ENCODE measurements at regions not wholly inside any gene's neighbourhood (a gene's known extent, or its start where the extent isn't known, plus 50 kb on each side); places are given as distances from the start of the nearest gene placed in this dataset.

DNA sequence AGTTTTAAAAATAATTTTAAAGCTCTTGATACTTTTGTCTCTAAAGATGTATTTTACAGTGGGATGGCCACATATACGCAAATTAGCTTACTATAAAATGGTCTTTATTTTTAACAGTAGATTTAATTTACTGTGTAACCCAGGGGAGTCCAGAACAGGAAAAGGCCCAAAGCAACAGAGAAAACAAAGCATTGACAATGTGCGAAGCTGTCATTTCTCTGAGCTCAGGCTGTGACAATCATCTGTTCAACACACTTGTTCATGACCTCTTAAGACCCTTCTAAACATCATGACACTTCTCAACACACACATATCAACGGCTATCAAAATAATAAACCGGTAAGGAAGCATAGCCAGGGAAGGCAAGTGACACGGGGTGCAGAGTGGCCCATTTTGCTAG lies 499.6 kb upstream of the MPDZ start:
- no peaks in the 10 kb centered on the region for H3K36me3 Mint-ChIP-seq
- no peaks in the 10 kb centered on the region for H3K27me3 Mint-ChIP-seq
- no peak overlapping the region for H3K4me3 Mint-ChIP-seq
- CTCF ChIA-PET, result no interaction called here
- DNase-seq, result no peak
- peaks cover 5% of the 10 kb centered on the region for H3K9me3 Mint-ChIP-seq
- H3K4me1 Mint-ChIP-seq, result no peaks in the 10 kb centered on the region
- no peak overlapping the region for H3K27ac Mint-ChIP-seq

DNA sequence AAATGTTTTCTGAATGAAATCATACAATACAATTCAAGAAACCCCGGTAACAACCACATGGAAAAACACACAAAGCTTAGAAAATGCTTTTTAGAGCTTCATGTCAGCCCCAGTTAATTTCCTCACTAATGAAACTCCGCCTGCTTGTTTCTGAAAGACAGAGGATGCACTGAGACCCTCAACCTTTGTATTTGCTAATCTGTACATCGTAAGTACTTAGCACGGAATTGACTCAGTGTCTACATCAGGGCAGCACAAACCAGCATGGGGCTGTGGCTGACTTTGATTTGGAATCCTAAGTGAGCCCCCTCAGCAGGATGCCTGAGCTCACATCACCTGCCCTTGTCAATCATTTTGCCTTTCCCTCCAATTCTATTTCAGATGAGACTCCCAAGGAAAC lies 499.1 kb upstream of the MPDZ start:
- peaks cover 6% of the 10 kb centered on the region for H3K9me3 Mint-ChIP-seq
- H3K27ac Mint-ChIP-seq, result no peak overlapping the region
- CTCF ChIA-PET, result no interaction called here
- no peaks in the 10 kb centered on the region for H3K27me3 Mint-ChIP-seq
- H3K36me3 Mint-ChIP-seq, result no peaks in the 10 kb centered on the region
- no peak overlapping the region for H3K4me3 Mint-ChIP-seq
- DNase-seq, result no peak
- no peaks in the 10 kb centered on the region for H3K4me1 Mint-ChIP-seq

DNA sequence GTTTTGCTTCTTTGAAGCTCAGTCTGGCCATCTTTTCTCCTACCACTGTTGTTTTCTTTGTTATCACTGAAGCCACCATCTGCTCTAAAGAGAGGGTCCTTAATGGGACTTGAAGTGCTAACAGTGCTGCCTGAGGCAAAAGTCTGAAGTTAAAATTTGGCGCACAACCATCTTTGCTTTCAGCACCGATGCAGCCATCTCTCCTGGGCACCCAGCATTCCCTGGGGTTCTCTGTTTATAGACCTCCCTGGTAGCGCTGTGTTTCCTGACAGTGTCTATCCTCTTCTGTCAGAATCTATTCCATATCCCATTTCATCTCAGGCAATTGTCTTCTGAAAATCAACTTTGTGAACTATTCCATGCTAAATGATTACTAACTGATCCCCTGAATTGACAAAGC lies 491.5 kb upstream of the MPDZ start:
- CTCF ChIA-PET, result no interaction called here
- no peak for DNase-seq
- Mint-ChIP-seq H3K27me3 (no peaks in the 10 kb centered on the region), H3K27ac (no peak overlapping the region), H3K36me3 (no peaks in the 10 kb centered on the region), H3K9me3 (peaks cover 7% of the 10 kb centered on the region), H3K4me3 (no peak overlapping the region), H3K4me1 (no peaks in the 10 kb centered on the region)

DNA sequence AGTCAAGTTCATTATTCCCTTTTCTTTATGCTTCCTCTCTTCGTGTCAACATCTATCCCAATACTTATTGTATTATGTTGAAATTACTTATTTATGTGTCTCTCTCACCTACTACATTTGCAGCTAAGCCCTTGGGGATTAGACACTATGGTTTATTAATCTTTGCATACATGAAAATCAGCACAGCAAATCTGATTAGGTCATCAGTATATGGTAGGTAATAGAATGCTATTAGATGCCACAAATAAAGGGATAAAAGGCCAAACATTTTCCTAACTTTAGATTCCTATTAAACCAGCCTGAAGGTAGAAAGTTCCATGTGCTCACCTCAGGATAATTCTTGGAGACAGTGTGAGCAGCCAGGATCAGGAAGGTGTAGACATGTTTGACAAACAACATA lies 490.1 kb upstream of the MPDZ start:
- Mint-ChIP-seq H3K9me3 (peaks cover 7% of the 10 kb centered on the region), H3K27me3 (no peaks in the 10 kb centered on the region), H3K4me1 (no peaks in the 10 kb centered on the region), H3K27ac (no peak overlapping the region), H3K36me3 (no peaks in the 10 kb centered on the region), H3K4me3 (no peak overlapping the region)
- CTCF ChIA-PET, result no interaction called here
- no peak for DNase-seq

DNA sequence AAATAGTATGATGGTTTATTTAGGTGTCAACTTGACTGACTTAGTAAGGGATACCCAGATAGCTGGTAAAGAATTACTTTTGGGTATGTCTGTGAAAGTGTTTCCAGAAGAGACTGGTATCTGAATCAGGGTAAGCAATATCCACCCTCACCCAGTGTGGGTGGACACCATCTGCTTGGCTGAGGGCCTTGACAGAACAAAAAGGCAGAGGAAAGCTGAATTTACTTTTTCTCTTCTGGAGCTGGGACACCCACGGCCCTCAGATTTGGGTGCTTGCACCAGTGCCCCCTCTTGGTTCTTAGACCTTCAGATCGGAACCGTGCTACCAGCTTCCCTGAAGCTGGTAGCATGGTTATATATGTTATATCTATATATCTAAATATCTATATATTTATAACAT lies 489.5 kb upstream of the MPDZ start:
- DNase-seq, result no peak
- Mint-ChIP-seq H3K27me3 (no peaks in the 10 kb centered on the region), H3K27ac (no peak overlapping the region), H3K36me3 (no peaks in the 10 kb centered on the region), H3K4me3 (no peak overlapping the region), H3K4me1 (no peaks in the 10 kb centered on the region), H3K9me3 (peaks cover 6% of the 10 kb centered on the region)
- CTCF ChIA-PET, result no interaction called here

DNA sequence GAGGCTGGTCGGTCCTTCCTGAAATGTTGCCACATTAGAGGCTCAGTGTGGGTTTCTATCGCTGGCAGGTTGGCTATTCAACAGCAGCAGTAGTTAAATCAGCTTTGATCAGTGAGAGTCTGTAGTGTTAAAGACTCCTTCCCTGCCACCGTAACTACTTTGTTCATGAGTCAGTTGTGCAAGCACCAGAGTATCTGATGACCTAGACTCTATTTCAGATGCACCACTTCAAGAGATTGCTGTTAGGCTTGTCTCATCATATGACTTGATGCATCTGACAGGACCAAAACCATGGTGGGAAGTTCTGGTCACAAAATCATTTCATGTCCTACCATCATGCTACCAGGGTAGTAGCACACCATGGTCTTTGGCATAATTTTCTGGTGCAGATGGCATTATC lies 482.7 kb upstream of the MPDZ start:
- Mint-ChIP-seq H3K27me3 (no peaks in the 10 kb centered on the region), H3K36me3 (no peaks in the 10 kb centered on the region), H3K4me3 (no peak overlapping the region), H3K4me1 (no peaks in the 10 kb centered on the region), H3K9me3 (peaks cover 2% of the 10 kb centered on the region), H3K27ac (no peak overlapping the region)
- DNase-seq, result no peak
- CTCF ChIA-PET, result no interaction called here

DNA sequence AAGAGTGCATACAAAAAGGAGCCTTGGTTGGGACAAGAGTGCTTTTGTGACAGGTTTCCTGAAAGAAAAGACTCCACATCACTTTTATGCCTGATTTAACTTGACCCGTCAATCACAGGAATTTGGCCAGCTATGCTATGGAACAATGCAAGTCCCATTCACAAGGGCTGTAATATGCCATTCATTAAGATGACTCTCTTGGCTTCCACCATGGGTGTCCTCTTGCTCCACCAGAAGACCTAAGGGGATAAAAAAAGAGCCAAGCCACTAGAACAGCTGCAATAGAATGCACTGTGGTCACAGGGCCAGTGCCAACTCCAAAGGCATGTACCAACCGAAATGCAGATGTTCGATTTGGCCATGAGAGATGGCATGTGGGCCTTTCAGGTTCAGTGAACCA lies 480.1 kb upstream of the MPDZ start:
- no peaks in the 10 kb centered on the region for H3K4me1 Mint-ChIP-seq
- H3K4me3 Mint-ChIP-seq, result no peak overlapping the region
- peaks cover 2% of the 10 kb centered on the region for H3K9me3 Mint-ChIP-seq

DNA sequence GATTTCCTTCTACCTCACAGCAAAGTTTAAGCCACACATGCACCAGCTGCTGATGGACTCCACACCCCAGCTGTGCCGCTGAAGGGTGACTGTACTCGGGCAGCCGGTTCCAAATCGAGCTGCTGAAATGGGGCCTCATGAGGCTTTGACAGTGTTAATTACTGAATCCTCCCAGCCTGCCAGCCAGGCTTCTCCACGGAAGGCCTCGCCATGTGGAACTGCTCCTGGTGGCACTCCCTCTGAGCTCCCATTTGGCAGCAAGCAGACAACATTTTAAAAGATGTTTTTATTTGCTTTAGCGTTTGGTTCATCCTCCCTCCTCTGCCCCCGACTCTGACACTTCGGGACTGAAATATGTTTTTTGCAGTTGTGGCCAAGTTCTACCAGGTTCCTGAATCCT lies 479.4 kb upstream of the MPDZ start:
- Mint-ChIP-seq H3K9me3 (no peaks in the 10 kb centered on the region), H3K36me3 (no peaks in the 10 kb centered on the region), H3K4me1 (no peaks in the 10 kb centered on the region), H3K27ac (no peak overlapping the region), H3K4me3 (no peak overlapping the region), H3K27me3 (no peaks in the 10 kb centered on the region)
- DNase-seq, result no peak
- CTCF ChIA-PET, result no interaction called here

More for the DNA sequence above, 480.1 kb upstream of the MPDZ start:
- H3K27me3 Mint-ChIP-seq, result no peaks in the 10 kb centered on the region
- CTCF ChIA-PET, result no interaction called here
- H3K36me3 Mint-ChIP-seq, result no peaks in the 10 kb centered on the region
- no peak overlapping the region for H3K27ac Mint-ChIP-seq
- no peak for DNase-seq

DNA sequence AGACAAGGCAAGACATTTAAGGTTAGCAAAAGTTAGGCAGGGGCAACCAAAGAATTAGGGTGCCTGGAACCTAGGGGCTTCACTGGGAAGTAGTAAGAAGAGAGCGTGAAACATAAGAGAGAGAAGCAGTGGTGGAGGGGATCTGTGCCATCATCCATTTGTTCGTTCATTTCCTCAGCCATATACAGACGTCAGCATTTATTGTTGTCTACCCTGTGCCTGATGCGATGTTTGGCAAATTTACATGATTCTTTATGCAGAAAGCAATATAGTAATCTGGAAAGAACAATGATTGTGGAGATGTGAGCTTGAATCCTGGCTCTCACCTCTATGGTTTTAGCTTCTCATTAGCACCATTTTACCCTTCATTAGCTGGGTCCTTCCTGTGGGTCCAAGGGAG lies 477.5 kb upstream of the MPDZ start:
- CTCF ChIA-PET, result no interaction called here
- H3K9me3 Mint-ChIP-seq, result no peaks in the 10 kb centered on the region
- no peak overlapping the region for H3K27ac Mint-ChIP-seq
- no peak overlapping the region for H3K4me3 Mint-ChIP-seq
- H3K27me3 Mint-ChIP-seq, result no peaks in the 10 kb centered on the region
- H3K36me3 Mint-ChIP-seq, result no peaks in the 10 kb centered on the region
- no peak for DNase-seq
- H3K4me1 Mint-ChIP-seq, result no peaks in the 10 kb centered on the region

DNA sequence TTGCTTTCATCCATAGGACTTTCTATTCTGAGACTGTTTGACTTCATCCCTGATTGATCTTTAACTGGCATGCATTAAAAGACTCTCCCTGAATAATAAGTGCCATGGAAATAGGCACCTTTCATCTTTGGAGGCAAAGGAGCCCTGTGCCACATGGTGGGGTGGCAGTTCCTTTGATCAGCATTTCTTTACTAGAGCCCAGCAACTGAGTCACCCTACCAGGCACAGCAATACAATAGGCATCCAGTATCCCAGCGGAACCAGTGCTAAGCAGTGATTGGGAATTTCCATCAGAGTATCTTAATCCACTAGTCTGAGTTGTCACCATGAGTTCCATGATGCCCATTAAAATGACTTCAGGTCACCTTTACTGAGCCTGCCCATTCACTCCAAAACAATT lies 476.1 kb upstream of the MPDZ start:
- no peak overlapping the region for H3K27ac Mint-ChIP-seq
- no peak overlapping the region for H3K4me3 Mint-ChIP-seq
- H3K27me3 Mint-ChIP-seq, result no peaks in the 10 kb centered on the region
- no peaks in the 10 kb centered on the region for H3K36me3 Mint-ChIP-seq
- no peak for DNase-seq
- H3K4me1 Mint-ChIP-seq, result no peaks in the 10 kb centered on the region
- no peaks in the 10 kb centered on the region for H3K9me3 Mint-ChIP-seq
- CTCF ChIA-PET, result no interaction called here

DNA sequence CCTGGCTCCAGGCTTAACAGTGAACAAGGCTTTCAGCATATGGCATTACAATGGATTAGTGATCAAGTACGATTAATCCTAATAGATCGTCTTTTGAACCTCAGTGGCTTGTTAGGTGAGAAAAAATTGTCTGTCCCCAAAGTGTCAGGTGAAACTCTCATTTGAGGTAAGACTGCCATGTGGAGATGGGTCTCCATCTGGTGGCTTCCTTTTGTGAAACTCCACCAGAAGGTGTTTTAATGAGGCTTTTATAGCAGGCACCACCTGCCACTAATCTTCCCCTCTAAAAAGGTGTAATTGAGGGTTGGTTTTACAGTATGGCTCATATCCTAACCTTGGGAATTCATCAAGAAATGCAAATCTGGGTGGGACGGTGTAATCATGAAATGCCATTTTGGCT lies 471.1 kb upstream of the MPDZ start:
- no peak overlapping the region for H3K27ac Mint-ChIP-seq
- CTCF ChIA-PET, result interaction anchor here (0.6 kb wide), 1 partner anchor 111 kb away, joined by 3 read pairs; no protein-coding TSS in a partner anchor
- no peak for DNase-seq
- no peaks in the 10 kb centered on the region for H3K36me3 Mint-ChIP-seq
- H3K4me3 Mint-ChIP-seq, result no peak overlapping the region
- H3K4me1 Mint-ChIP-seq, result no peaks in the 10 kb centered on the region
- H3K27me3 Mint-ChIP-seq, result no peaks in the 10 kb centered on the region
- peaks cover 6% of the 10 kb centered on the region for H3K9me3 Mint-ChIP-seq

DNA sequence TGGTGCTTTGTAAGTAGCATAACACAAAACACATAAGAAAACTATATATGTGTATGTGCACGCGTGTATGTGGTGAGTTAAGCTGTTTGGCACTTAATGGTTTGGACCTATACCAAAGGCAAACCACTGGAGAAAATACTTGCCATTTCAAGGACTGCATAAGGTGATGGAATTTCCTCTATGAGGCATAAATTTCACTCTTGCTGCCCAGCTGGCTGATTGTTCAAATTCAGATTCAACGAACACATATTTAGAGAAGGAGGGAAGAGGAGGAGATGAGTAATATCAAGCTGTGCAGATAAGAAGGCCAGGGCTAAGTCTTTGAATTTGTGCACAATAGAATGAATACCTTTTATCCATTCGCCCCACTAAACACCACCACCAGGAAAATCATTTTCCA lies 470.6 kb upstream of the MPDZ start:
- no peaks in the 10 kb centered on the region for H3K27me3 Mint-ChIP-seq
- H3K9me3 Mint-ChIP-seq, result peaks cover 8% of the 10 kb centered on the region
- CTCF ChIA-PET, result interaction anchor here (0.6 kb wide), 1 partner anchor 110 kb away, joined by 3 read pairs; no protein-coding TSS in a partner anchor
- no peak overlapping the region for H3K27ac Mint-ChIP-seq
- no peaks in the 10 kb centered on the region for H3K4me1 Mint-ChIP-seq
- no peaks in the 10 kb centered on the region for H3K36me3 Mint-ChIP-seq
- H3K4me3 Mint-ChIP-seq, result no peak overlapping the region
- no peak for DNase-seq

DNA sequence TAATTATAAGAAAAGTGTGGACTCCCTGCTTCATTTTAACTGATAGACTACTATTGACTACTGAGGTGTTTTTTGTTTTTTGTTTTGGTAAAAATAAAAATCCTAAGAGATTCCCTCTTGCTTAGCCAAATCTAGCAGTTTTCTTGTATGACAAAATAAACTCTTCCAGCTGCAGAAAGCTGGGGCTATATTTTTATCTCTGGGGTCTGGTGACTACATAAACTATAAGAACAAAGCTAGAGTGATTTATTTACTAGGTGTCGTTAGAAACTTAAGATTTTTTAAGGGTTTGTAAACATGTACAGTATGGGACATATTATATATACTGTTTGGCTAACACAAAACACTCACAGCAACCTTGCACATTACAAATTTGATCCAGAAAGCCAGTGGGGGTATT lies 467.4 kb upstream of the MPDZ start:
- H3K4me1 Mint-ChIP-seq, result no peaks in the 10 kb centered on the region
- DNase-seq, result no peak
- no peaks in the 10 kb centered on the region for H3K36me3 Mint-ChIP-seq
- peaks cover 8% of the 10 kb centered on the region for H3K9me3 Mint-ChIP-seq
- no peak overlapping the region for H3K27ac Mint-ChIP-seq
- no peak overlapping the region for H3K4me3 Mint-ChIP-seq
- CTCF ChIA-PET, result no interaction called here
- no peaks in the 10 kb centered on the region for H3K27me3 Mint-ChIP-seq

DNA sequence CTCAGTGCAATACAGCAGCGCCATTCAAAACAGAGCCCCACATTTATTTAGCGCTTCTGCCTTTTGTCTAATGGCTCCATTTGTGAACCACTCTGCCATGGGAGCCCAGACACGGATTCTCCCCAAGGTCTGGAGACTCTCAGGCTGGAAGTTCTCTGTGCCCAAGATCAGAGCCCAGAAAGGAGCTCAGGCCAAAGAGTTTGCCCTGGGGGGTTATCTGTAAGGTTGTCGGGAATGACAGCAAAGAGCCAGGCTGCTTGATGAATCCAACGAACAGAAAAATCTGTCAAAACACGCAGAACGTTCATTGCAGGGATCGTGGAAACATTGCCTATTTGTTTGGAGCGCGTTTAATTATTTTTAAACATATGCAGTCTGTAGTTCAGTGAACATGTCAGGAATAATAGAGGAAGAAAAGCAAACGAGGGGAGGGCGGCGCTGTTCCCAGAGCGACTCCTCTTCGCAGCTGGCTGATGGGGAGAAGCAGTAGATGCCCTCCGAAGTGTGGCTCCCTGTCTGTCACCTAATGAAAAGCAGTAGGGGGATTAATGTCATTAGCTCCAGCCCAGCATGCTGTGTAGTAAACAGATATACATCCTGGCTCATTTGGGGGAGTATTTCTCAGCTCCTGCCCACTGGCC lies 464.9 kb upstream of the MPDZ start:
- Mint-ChIP-seq H3K36me3 (no peaks in the 10 kb centered on the region), H3K9me3 (peaks cover 8% of the 10 kb centered on the region), H3K27ac (no peak overlapping the region), H3K4me3 (no peak overlapping the region), H3K4me1 (no peaks in the 10 kb centered on the region), H3K27me3 (no peaks in the 10 kb centered on the region)
- CTCF ChIA-PET, result no interaction called here
- DNase-seq, result no peak

DNA sequence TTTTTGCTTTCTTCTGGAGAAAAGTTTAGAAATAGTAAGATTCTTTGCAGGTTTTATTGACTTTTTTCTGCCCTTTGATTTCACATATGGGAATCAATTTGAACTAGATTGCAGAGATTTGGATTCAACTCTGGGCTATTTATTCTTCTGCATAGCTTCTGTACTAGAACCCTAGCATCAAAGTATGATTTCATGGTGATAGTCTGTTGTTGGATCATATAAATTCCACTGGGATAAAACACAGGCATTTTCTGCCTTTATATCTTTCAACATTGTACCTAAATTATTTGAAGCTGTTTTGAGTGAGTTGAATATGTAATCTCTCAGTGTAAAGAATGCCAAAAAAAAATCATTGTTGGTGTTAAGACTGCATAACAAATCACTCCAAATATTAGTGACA lies 458.4 kb upstream of the MPDZ start:
- Mint-ChIP-seq H3K27ac (no peak overlapping the region), H3K36me3 (no peaks in the 10 kb centered on the region), H3K4me1 (no peaks in the 10 kb centered on the region), H3K27me3 (no peaks in the 10 kb centered on the region), H3K9me3 (peaks cover 6% of the 10 kb centered on the region), H3K4me3 (no peak overlapping the region)
- CTCF ChIA-PET, result no interaction called here
- DNase-seq, result no peak

DNA sequence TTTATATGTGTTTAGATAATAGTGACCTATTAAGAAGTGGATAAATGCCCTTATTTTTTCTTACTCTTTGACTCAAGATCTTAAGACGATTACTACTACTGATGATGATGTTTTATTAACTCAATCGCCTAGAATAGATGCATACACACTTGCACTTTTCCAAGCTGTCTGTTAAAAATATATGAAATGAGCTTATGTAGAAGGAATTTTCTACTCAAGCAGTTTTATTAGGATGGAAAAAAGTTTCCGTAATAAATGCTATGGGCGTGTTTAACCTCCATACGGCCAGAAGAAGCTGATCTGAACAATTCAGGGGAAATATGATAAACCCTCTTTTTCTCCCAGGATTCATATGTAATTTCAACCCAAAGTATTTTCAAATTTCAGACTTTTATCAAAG lies 455.7 kb upstream of the MPDZ start:
- CTCF ChIA-PET, result no interaction called here
- H3K36me3 Mint-ChIP-seq, result no peaks in the 10 kb centered on the region
- no peaks in the 10 kb centered on the region for H3K4me1 Mint-ChIP-seq
- DNase-seq, result no peak
- no peak overlapping the region for H3K27ac Mint-ChIP-seq
- peaks cover 6% of the 10 kb centered on the region for H3K9me3 Mint-ChIP-seq
- no peak overlapping the region for H3K4me3 Mint-ChIP-seq
- H3K27me3 Mint-ChIP-seq, result no peaks in the 10 kb centered on the region

All from activated naive CD4-positive, alpha-beta T cell treated with anti-CD3 and anti-CD28 coated beads, Interleukin-2, amount 10 ng/mL, durations not matched to agents 7 days and 5 days (primary cell).